Adrenal gland (tissue), 9 donors: ENCODE measurements at regions not wholly inside any gene's neighbourhood (a gene's known extent, or its start where the extent isn't known, plus 50 kb on each side); places are given as distances from the start of the nearest gene placed in this dataset.
"Not testable (repeated sequence)": the region's sequence is repeated elsewhere in the genome, so short reads cannot be mapped to it uniquely, and the experiment has no call there.

Experiments
- DNase-seq, 7 donors: peaks; one replicate each; pipeline ENCODE4 v3.0.0-alpha.2; 2019 to 2020
- H3K27ac ChIP-seq, 5 donors: fragments of 200-600 bp; sonication (generic) in 4 of 5; 1 replicate in 3 of 5; 2 replicates in 2 of 5; pipeline versions ENCODE4 v1.5.1 to v1.8.0; 2016 to 2020; ENCODE audit warnings: mild to moderate bottlenecking in 1 of 5
- H3K27me3 ChIP-seq: fragments of 200-600 bp; 2 replicates; pipeline ENCODE4 v1.8.0; 2021
- H3K36me3 ChIP-seq, 2 donors: fragments of 200-600 bp; replicated peaks in 1 of 2; 1 replicate in 1 of 2; 2 replicates in 1 of 2; pipeline versions ENCODE4 v1.5.1 to v1.8.0; 2018 to 2022
- H3K4me1 ChIP-seq, 2 donors: fragments of 200-600 bp; replicated peaks in 1 of 2; 1 replicate in 1 of 2; 2 replicates in 1 of 2; pipeline versions ENCODE4 v1.5.1 to v1.8.0; 2018 to 2021
- H3K4me3 ChIP-seq, 4 donors: fragments of 200-600 bp; sonication (generic) in 3 of 4; one replicate each; pipeline ENCODE4 v1.5.1; 2016 to 2018
- H3K9me3 ChIP-seq, 3 donors: fragments of 200-600 bp; sonication (generic) in 1 of 3; replicated peaks in 1 of 3; 1 replicate in 2 of 3; 2 replicates in 1 of 3; pipeline versions ENCODE4 v1.5.1 to v1.8.0; 2016 to 2021
- POLR2A ChIP-seq, 2 donors: fragments of 450-650 bp; IDR thresholded peaks; one replicate each; pipeline ENCODE4 v1.6.1; 2017; ENCODE audit warnings: antibody characterized with exemption in 2 of 2, mild to moderate bottlenecking in 2 of 2, moderate library complexity in 1 of 2
- WGBS, 4 donors: extraction: QIAGEN DNeasy Blood & Tissue Kit in 2 of 4; methylation state at CpG; one replicate each; pipeline versions ENCODE4 v1.1.5 to v1.1.7; 2013 to 2017; 5-methylcytosine and 5-hydroxymethylcytosine counted together
- intact Hi-C, 2 donors: fragments of 100-400 bp; cut with DNase I; formaldehyde crosslinking; loops; one replicate each; pipeline versions ENCODE4 v1.14.1 to v1.15.0; 2022 to 2023
- TF ChIP-seq, protein P1 (sequence below), 6 experiments: fragments of 450-650 bp in 4 of 6; fragments of 200-600 bp in 2 of 6; sonication (generic) in 1 of 6; IDR thresholded peaks; 1 replicate in 5 of 6; 2 replicates in 1 of 6; pipeline versions ENCODE4 v1.5.1 to v1.8.0; 2016 to 2021; ENCODE audit warnings: antibody characterized with exemption in 6 of 6, mild to moderate bottlenecking in 2 of 6, moderate library complexity in 1 of 6
- donor health status: healthy with polysubstance abuse.
- donor health status: Bipolar disorder and iron deficiency.
- donor health status: DM: yes; HTN: yes; CAD: no.
- donor health status: DM: no; HTN: no; CAD: no.
- donor health status: DM: no; HTN: no; CAD: no.

DNA sequence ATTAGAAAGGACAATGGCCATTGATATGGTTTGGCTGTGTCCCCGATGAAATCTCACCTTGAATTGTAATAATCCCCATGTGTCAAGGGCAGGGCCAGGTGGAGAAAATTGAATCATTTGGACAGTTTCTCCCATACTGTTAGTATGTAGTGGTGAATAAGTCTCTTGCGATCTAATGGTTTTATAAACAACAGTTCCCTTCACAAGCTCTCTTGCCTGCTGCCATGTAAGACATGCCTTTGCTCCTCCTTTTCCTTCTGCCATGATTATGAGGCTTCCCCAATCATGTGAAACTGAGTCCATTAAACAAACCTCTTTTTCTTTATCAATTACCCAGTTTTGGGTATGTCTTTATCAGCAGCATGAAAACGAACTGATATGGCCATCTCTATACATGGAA is 302.7 kb downstream of the SFMBT2 start:
- no peaks in the 10 kb centered on the region for H3K27me3 ChIP-seq
- no peak for TF ChIP-seq POLR2A (IDR thresholded peaks at IDR 0.05)
- TF ChIP-seq, protein P1, sequence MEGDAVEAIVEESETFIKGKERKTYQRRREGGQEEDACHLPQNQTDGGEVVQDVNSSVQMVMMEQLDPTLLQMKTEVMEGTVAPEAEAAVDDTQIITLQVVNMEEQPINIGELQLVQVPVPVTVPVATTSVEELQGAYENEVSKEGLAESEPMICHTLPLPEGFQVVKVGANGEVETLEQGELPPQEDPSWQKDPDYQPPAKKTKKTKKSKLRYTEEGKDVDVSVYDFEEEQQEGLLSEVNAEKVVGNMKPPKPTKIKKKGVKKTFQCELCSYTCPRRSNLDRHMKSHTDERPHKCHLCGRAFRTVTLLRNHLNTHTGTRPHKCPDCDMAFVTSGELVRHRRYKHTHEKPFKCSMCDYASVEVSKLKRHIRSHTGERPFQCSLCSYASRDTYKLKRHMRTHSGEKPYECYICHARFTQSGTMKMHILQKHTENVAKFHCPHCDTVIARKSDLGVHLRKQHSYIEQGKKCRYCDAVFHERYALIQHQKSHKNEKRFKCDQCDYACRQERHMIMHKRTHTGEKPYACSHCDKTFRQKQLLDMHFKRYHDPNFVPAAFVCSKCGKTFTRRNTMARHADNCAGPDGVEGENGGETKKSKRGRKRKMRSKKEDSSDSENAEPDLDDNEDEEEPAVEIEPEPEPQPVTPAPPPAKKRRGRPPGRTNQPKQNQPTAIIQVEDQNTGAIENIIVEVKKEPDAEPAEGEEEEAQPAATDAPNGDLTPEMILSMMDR (IDR thresholded peaks at IDR 0.05): no peak

DNA sequence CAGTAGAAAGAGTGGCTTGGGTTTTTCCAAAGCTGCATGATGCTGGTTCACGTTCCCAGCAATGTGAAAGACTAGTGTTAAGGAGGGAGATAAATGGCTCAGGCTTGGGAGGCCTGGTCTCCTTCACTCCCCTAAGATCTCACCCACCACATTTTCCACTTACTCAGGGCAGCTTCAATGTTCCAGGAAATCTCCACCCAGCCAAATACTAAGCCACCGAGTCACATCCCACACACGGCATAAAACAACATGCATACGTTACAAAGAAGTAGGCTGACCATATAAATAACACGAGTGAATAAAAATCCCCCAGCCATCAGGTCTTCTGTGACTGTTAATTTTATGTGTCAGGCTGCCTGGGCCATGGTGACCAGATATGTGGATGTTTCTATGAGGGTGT is 303.5 kb downstream of the SFMBT2 start:
- H3K36me3 ChIP-seq: no peaks in the 10 kb centered on the region
- no peak overlapping the region for H3K4me3 ChIP-seq
- intact Hi-C loops: no loop called here
- peak overlapping the region in 1 of 5 donors; percentile 53 for H3K27ac ChIP-seq
- no peaks in the 10 kb centered on the region for H3K9me3 ChIP-seq
- no peaks in the 10 kb centered on the region for H3K27me3 ChIP-seq
- TF ChIP-seq POLR2A (IDR thresholded peaks at IDR 0.05): no peak
- TF ChIP-seq, protein P1 (IDR thresholded peaks at IDR 0.05): no peak
- 71 to 77% (median 76%) methylated on average over 5 of the region's 5 CpGs for WGBS, 4 donors
- peaks cover 0 to 3% of the 10 kb centered on the region in 2 donors for H3K4me1 ChIP-seq
- DNase-seq: no peak

More for the DNA sequence above, 302.7 kb downstream of the SFMBT2 start:
- 88 to 93% (median 90%) methylated on average over 3 of the region's 3 CpGs for WGBS, 4 donors
- Histone ChIP-seq H3K4me3 (no peak overlapping the region), H3K4me1 (peaks cover 0 to 3% of the 10 kb centered on the region in 2 donors), H3K27ac (no peak overlapping the region), H3K36me3 (no peaks in the 10 kb centered on the region), H3K9me3 (no peaks in the 10 kb centered on the region)
- intact Hi-C loops: no loop called here
- DNase-seq: no peak

DNA sequence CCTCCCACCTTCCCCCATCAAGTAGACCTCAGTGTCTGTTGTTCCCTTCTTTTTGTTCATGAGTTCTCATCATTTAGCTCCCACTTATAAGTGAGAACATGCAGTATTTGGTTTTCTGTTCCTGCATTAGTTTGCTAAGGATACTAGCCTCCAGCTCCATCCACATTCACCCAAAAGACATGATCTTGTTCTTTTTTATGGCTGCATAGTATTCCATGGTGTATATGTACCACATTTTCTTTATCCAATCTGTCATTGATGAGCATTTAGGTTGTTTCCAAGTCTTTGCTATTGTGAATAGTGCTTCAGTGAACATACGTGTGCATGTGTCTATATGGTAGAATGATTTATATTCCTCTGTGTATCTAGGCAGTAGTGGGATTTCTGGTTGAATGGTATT is 306.5 kb downstream of the SFMBT2 start:
- WGBS, 4 donors: 76 to 91% (median 87%) methylated on average over 1 of the region's 1 CpG
- intact Hi-C loops: not testable (repeated sequence)

GRCh38 chr10:7102557-7103349 is 308.1 kb downstream of the SFMBT2 start:
- Histone ChIP-seq H3K9me3 (no peaks in the 10 kb centered on the region), H3K4me3 (no peak overlapping the region), H3K4me1 (peaks cover 0 to 3% of the 10 kb centered on the region in 2 donors), H3K27me3 (no peaks in the 10 kb centered on the region), H3K36me3 (no peaks in the 10 kb centered on the region), H3K27ac (no peak overlapping the region)
- no peak for TF ChIP-seq POLR2A (IDR thresholded peaks at IDR 0.05)
- TF ChIP-seq, protein P1 (IDR thresholded peaks at IDR 0.05): no peak
- intact Hi-C loops: no loop called here
- 65 to 84% (median 84%) methylated on average over 7 of the region's 7 CpGs for WGBS, 4 donors
- DNase-seq: no peak

More for the DNA sequence above, 306.5 kb downstream of the SFMBT2 start:
- not testable (repeated sequence) for H3K27me3 ChIP-seq, H3K9me3 ChIP-seq, H3K27ac ChIP-seq, H3K36me3 ChIP-seq, H3K4me3 ChIP-seq, H3K4me1 ChIP-seq, DNase-seq

DNA sequence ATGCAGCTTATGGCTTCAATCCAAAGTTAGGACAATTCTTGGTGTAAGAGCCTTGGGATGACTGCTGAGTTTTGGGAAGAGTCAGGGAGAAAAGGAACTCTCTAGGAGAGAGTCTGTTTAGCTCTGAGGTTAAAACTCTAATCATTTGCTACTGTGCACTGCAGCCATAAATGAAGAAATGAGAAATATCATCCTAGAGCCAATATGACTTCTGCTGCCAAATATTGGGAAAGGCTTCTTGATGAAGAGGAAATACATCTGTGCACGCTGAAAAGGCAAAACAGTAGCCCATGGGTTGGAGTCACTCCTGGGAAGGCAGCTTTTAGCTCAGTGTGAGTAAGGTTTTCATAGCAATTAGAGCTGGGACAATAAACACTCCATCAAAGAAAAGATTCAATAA is 308.8 kb downstream of the SFMBT2 start:
- Histone ChIP-seq H3K36me3 (no peaks in the 10 kb centered on the region), H3K4me1 (peaks cover 0 to 3% of the 10 kb centered on the region in 2 donors), H3K27ac (no peak overlapping the region), H3K9me3 (no peaks in the 10 kb centered on the region), H3K4me3 (no peak overlapping the region), H3K27me3 (no peaks in the 10 kb centered on the region)
- DNase-seq: peak in 1 of 7 donors; percentile 9
- TF ChIP-seq, protein P1 (IDR thresholded peaks at IDR 0.05): no peak
- no peak for TF ChIP-seq POLR2A (IDR thresholded peaks at IDR 0.05)
- 47 to 58% (median 52%) methylated on average over 1 of the region's 1 CpG for WGBS, 4 donors
- intact Hi-C loops: no loop called here
